ENCODE measurements at regions not wholly inside any gene's neighbourhood (a gene's known extent, or its start where the extent isn't known, plus 50 kb on each side); places are given as distances from the start of the nearest gene placed in this dataset.
A peak's percentile ranks its signal among the peaks of the same experiment; 100 is the strongest.

DNA sequence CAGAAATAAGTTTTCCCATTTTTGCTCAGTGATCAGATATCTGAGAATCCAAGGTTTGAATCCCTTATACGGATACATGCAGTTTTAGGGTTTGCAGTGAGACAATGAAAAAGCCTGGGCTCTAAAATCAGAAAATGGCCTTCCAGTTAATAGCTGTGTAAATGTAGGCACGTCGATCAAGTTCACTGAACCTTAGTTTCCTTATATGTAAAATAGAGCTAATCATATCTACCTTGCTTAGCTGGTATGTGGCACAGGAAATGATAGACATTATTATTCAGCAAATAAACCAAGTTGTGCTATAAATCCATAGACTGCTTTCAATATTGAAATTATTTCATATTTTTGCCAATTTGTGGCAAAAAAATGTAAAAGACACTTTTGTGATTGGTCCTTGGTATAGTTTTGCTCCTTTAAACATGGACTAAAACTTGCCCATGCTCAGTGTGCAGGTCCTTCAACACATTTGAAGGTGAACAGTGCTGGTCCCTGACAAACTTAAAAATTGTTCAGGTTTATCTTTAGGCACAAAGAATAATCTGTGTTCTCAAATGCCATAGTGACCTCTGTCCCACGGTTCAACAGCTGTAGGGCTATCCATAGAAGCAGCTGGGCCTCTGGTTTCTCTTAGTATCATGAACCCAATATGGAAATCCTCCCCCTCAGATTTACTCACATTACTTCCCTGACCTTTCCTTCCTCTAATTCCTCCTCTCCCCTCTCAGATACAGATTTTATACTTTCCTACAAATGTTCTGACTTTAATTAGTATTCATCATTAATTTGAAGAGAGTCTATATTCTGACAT is 51.0 kb downstream of the CCDC54 start:
- no peak for DNase-seq (ENCODE audit: low read depth in 2 of 2)

- peak in 1 of 2 experiments; percentile 47 for DNase-seq (ENCODE audit: low read depth in 2 of 2)
Observed at GRCh38 chr3:107429320-107430181, 52.3 kb downstream of the CCDC54 start.

GRCh38 chr3:107430214-107430995 is 53.2 kb downstream of the CCDC54 start:
- no peak for DNase-seq (ENCODE audit: low read depth in 2 of 2)

GRCh38 chr3:107430996-107431245 is 53.7 kb downstream of the CCDC54 start:
- peak in 1 of 2 experiments; percentile 26 for DNase-seq (ENCODE audit: low read depth in 2 of 2)

- DNase-seq (ENCODE audit: low read depth in 2 of 2): peak in 1 of 2 experiments; percentile 49
Observed at GRCh38 chr3:107431246-107432012, 54.2 kb downstream of the CCDC54 start.

DNA sequence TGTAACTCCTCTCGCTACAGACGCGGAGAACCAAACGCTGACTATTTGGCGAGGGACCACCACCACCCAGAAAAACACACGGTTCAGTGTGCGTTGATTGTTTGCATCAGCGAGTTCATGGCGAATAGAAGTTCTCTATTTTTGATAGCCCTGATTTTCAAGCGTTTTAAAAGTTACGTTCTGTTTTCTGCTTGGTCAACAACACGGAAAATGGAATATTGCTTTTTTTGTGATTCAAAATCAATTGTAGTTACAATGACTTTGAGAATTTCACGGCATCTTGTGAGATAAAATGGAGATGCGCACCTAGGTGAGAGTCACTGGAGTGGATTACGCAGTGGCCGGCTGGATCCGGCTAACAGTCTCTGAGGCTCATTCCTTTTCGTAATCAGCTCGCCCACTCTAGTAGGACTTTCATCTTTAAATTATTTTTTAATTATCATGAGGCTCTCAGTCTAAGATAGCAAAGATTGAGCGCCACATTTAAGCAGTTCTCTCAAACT is 54.8 kb downstream of the CCDC54 start:
- no peak for DNase-seq (ENCODE audit: low read depth in 2 of 2)

DNA sequence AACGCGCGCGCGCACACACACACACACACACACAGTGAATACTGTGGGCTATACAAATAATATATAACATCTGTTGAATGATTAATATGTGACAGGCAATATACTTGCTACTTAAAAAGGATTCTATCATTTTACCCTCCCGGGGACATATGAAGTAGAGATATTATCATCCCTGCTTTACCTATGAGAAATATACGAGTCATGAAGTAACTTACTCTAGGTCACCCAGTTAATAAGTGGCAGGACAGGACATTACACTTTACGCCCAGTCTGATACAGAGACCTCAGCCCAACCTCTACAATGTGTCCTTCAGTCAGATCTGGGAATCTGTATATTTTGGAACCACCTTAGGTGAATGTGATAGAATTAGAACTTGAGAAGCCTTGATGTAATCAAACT is 55.4 kb downstream of the CCDC54 start:
- no peak for DNase-seq (ENCODE audit: low read depth in 2 of 2)

GRCh38 chr3:107436029-107436428 is 58.8 kb downstream of the CCDC54 start:
- DNase-seq (ENCODE audit: low read depth in 2 of 2): no peak

DNA sequence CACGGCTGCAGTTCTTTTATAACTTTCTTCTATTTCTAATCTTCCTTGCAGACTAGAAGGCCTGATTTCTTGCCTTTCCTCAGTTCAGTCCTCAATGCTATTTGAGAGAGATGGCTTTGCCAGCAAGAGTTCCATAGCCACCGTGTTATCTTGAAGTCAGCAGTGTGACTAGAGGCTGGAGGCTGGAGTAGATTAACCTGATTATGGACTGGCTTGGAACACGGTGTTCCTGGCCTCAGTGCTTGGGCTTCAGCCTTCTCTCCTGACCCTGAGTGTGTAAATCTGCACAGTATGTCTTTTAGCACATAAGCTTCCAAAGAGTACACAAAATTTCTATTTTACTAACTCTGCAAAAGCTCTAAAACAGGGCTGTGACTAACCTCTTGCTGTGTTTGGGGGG is 61.4 kb downstream of the CCDC54 start:
- DNase-seq (ENCODE audit: low read depth in 2 of 2): no peak

DNA sequence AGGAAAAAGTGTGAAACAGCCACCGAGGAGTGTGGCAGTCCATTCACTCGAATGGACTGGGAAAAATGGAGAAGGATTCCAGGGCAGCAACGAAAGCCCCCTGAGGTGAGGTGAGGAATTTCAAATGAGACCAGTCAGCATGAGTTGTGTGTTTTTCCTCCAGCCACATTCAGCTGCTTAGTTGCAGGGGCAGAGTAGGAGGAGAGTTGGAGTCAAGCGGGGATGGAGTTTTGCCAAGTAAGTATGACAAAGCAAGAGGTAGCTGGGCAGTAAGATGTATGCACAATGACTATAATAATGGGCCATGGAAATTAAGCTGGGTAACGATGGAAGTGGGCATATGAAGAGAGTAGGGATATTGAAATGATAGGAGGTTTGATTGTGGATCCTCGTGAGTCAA is 64.4 kb downstream of the CCDC54 start:
- no peak for DNase-seq (ENCODE audit: low read depth in 2 of 2)

DNA sequence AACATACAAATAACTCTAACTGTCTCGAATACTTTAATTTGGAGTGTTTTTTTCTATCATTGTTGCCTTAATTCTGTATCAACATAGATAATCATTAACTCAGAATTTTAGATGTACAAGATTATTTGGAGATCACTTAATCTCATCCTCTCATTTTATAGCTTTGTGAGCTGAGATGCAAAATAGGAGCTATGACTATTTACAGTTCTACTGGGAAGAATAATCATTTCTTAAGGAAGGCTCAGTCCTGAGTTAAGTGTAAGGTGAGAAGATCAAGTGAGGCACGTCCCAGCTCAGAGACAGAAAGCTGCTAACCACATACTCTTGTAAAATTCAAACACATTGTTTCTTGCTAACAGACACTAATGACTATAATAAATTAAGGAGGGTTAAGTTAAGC is 66.2 kb downstream of the CCDC54 start:
- no peak for DNase-seq (ENCODE audit: low read depth in 2 of 2)

DNA sequence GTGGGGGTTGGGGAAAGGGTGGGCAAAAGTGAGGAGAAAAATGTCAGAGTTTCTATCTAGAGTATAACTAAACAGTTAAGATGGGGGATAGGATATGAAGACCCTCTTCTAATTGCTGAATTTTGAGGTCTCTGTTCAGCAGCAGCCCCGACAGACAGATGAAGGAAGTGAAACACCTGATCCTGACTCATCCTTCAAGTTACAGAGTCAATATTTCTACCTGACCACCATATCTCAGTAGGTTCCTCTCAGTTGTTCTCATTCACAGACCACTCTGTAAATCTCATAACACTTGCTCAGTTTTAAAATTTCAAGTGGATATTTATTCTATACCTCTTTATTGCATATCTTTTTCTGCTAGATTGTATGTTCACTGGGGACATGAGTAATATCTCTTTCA is 69.5 kb downstream of the CCDC54 start:
- no peak for DNase-seq (ENCODE audit: low read depth in 2 of 2)

GRCh38 chr3:107450254-107450893 is 72.4 kb upstream of the BBX start:
- no peak for DNase-seq (ENCODE audit: low read depth in 2 of 2)

- no peak for DNase-seq (ENCODE audit: low read depth in 2 of 2)
Observed at GRCh38 chr3:107452436-107452835, 70.3 kb upstream of the BBX start.

- no peak for DNase-seq (ENCODE audit: low read depth in 2 of 2)
Observed at GRCh38 chr3:107453504-107453903, 69.3 kb upstream of the BBX start.

DNA sequence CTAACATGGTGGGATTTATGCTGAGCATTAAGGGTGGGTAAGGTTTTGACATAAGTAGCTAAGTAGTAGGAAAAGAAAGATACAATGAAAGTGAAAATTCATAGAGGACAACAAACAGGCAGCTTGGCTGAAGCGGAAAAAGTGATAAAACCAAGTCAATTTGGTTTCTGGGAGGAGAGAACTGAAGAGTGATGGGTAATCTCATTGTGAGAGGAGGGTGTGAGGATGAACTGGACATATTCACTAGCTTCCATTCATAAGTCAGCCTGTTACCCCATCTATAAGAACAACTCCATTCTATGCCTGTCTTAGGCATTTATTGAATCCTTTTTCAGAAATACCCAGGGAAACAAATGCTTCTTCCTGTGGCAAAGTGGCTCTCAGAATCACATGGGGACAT is 67.1 kb upstream of the BBX start:
- DNase-seq (ENCODE audit: low read depth in 2 of 2): no peak

GRCh38 chr3:107456501-107456900 is 66.3 kb upstream of the BBX start:
- DNase-seq (ENCODE audit: low read depth in 2 of 2): no peak

DNA sequence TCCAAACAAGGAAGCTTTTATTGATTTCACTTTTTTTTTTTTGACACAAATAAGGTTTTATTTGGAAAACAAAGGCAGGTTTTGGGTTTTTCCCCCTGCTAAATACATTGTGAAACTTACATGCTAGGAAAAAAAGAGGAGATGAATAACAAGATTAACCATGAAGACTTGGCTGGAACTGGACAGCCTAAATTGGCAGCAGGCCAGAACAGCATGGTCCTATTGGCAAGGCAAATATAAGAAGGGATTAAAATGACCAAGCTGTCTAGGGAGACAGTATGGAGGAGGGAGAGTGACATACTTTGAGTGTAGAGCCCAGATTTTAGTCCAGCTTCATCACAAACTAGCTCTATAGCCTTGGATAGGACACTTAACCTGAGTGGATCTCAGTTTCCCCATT is 63.9 kb upstream of the BBX start:
- no peak for DNase-seq (ENCODE audit: low read depth in 2 of 2)

DNA sequence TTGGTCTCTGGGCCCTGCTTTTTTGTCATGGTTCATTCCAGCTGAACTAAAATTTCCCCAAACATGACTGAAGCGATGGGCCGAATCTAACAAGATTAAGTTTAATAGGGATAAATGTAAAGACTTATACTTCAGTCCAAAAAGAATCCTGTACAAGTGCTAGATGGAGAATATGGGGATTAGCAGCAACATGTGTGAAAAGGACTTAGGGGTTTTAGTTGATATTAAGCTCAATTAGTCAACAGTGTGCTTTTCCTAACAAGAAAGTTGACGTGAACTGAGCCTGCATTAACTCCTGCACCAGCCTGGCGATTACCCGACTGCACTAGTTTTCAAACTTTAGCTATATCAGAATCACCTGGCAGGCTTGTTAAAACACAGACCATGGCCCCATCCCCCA is 61.0 kb upstream of the BBX start:
- no peak for DNase-seq (ENCODE audit: low read depth in 2 of 2)

DNA sequence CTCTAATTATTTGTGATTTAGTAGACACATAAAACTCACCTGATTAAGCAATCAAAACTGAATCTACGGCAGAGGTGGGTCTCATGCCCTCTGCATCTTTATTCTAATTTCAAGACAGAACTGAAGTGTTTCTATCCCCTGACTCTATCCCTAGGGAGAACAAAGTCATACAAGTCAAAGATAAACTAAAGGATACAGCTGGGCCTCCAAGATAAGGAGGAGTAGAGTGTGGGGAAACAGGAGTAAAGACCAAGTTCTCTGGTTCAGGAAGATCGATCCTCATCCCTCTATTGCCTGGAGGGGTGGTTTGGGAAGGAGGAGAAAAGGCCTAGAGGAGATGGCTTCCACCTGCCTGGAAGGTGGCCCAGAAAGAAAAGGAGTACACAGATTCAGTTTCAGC is 58.7 kb upstream of the BBX start:
- no peak for DNase-seq (ENCODE audit: low read depth in 2 of 2)

DNA sequence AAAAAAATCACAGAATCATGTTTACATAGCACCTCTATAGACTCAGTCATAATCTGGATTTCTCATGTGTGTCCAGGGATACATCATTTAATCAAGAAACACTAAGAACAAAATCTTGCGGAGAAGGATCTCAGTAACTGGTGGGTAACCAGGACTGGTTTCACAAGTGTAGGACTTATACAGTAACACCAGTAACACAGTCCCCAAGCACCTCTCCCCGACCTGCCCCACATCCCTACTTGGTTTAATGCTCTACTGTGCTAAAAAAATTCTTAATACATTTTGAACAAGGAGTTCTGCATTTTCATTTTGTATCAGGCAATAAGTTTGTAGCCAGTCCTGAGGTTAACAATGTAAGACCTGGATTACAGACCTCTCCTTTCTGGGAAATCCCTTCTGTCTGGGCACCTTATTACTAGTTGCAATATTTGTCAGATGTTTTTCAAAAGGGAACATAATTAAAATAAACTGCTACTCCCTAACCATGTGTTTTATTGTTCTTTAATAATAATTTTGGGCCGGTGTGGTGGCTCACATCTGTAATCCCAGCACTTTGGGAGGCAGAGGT is 57.6 kb upstream of the BBX start:
- DNase-seq (ENCODE audit: low read depth in 2 of 2): no peak
